ENCODE measurements at regions not wholly inside any gene's neighbourhood (a gene's known extent, or its start where the extent isn't known, plus 50 kb on each side); places are given as distances from the start of the nearest gene placed in this dataset.

- no peak overlapping the region for H3K4me3 ChIP-seq (ENCODE audit: low read depth, low read length)
- DNase-seq (ENCODE audit: low read depth) = no peak
- in situ Hi-C loops (cut with HindIII; ENCODE audit: low sequenced_read_pairs) = no loop called here
- TF ChIP-seq CTCF (IDR thresholded peaks at IDR 0.05; ENCODE audit: low read depth, low read length, missing control alignments) = no peak
Observed at GRCh38 chr3:124178531-124178930, 186.6 kb upstream of the ROPN1 start.

GRCh38 chr3:124200407-124200806 is 208.5 kb upstream of the ROPN1 start:
- in situ Hi-C loops (cut with HindIII; ENCODE audit: low sequenced_read_pairs) = no loop called here
- TF ChIP-seq CTCF (IDR thresholded peaks at IDR 0.05; ENCODE audit: low read depth, low read length, missing control alignments) = no peak
- DNase-seq (ENCODE audit: low read depth) = no peak
- H3K4me3 ChIP-seq (ENCODE audit: low read depth, low read length) = no peak overlapping the region

GRCh38 chr3:124201226-124201625 is 209.3 kb upstream of the ROPN1 start:
- in situ Hi-C loops (cut with HindIII; ENCODE audit: low sequenced_read_pairs) = no loop called here

GRCh38 chr3:124201786-124202185 is 209.9 kb upstream of the ROPN1 start:
- no peak for TF ChIP-seq CTCF (IDR thresholded peaks at IDR 0.05; ENCODE audit: low read depth, low read length, missing control alignments)
- DNase-seq (ENCODE audit: low read depth) = no peak
- no peak overlapping the region for H3K4me3 ChIP-seq (ENCODE audit: low read depth, low read length)
- in situ Hi-C loops (cut with HindIII; ENCODE audit: low sequenced_read_pairs) = no loop called here

More at GRCh38 chr3:124201226-124201625, 209.3 kb upstream of the ROPN1 start:
- H3K4me3 ChIP-seq (ENCODE audit: low read depth, low read length) = no peak overlapping the region
- TF ChIP-seq CTCF (IDR thresholded peaks at IDR 0.05; ENCODE audit: low read depth, low read length, missing control alignments) = no peak
- DNase-seq (ENCODE audit: low read depth) = no peak

GRCh38 chr3:124202754-124203153 is 210.8 kb upstream of the ROPN1 start:
- in situ Hi-C loops (cut with HindIII; ENCODE audit: low sequenced_read_pairs) = no loop called here
- H3K4me3 ChIP-seq (ENCODE audit: low read depth, low read length) = no peak overlapping the region
- no peak for TF ChIP-seq CTCF (IDR thresholded peaks at IDR 0.05; ENCODE audit: low read depth, low read length, missing control alignments)
- DNase-seq (ENCODE audit: low read depth) = no peak

GRCh38 chr3:124203292-124203691 is 211.4 kb upstream of the ROPN1 start:
- TF ChIP-seq CTCF (IDR thresholded peaks at IDR 0.05; ENCODE audit: low read depth, low read length, missing control alignments) = no peak
- in situ Hi-C loops (cut with HindIII; ENCODE audit: low sequenced_read_pairs) = no loop called here
- DNase-seq (ENCODE audit: low read depth) = no peak
- H3K4me3 ChIP-seq (ENCODE audit: low read depth, low read length) = no peak overlapping the region
